GM18951 (cell line): ENCODE measurements at regions not wholly inside any gene's neighbourhood (a gene's known extent, or its start where the extent isn't known, plus 50 kb on each side); places are given as distances from the start of the nearest gene placed in this dataset.

Experiments used
- POLR2A ChIP-seq: IDR thresholded peaks from 4 replicates; pipeline ENCODE4 v1.6.1; 2011; ENCODE audit warnings: mild to moderate bottlenecking; ENCODE audit not compliant: insufficient read length, insufficient read depth; ENCODE audit errors: extremely low read depth
- in situ Hi-C: fragments of 300-500 bp; cut with MboI; formaldehyde crosslinking; loops from one replicate; pipeline ENCODE4 v1.12.0; 2022; ENCODE audit warnings: low sequenced_read_pairs, mixed read lengths, inconsistent platforms; ENCODE audit not compliant: unreplicated experiment

GRCh38 chr4:129863206-129863605 is 767.3 kb downstream of the C4orf33 start:
- no peak for TF ChIP-seq POLR2A
- in situ Hi-C loops: no loop called here

- no peak for TF ChIP-seq POLR2A
- in situ Hi-C loops: no loop called here
Observed at GRCh38 chr4:129883996-129884395, 788.0 kb downstream of the C4orf33 start.

DNA sequence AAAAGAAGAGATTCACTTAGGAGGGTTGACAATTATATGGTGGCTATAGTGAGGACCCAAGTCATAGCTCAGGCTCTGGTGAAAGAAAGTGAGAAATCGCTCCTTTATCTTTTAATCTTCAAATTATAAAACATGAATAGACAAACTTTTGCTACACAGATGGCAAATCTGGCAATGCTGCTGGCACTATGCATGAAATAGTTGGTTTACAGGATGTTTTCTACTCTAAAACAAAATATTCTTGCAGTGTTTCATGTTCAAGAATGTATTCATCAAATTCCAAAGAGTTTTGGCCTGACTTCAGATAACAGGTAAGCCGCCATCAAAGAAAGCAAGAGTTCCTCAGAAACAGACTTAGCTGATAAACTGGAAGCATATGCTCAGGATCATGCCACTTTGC is 801.2 kb downstream of the C4orf33 start:
- TF ChIP-seq POLR2A: no peak
- in situ Hi-C loops: no loop called here

- in situ Hi-C loops: no loop called here
- no peak for TF ChIP-seq POLR2A
Observed at GRCh38 chr4:129899849-129900248, 803.9 kb downstream of the C4orf33 start.

DNA sequence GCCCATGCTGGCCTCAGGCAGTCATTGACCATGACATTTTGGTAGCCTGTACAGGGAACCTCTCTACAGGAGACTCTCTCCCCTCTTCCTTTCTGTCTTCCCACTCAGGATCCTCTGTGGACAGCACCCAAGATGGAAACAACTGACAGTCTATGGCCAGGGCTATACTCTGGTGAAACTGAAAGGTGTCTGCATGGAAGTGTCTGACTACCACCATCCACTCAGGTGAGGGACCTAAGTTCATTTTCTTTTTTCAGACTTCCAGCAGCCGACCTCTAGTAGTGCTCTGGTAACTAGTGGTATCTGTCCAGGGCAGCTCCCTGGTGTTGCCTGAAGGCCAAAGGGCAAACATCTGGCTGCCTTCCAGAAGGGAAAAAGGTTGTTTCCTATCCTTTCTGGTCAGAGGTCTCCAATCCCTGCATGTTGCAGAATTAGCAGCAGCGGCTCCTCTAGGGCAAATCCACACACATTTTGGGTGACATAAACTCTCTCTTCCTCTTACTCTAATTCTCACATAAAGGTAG is 804.5 kb downstream of the C4orf33 start:
- TF ChIP-seq POLR2A: no peak
- in situ Hi-C loops: no loop called here

GRCh38 chr4:129901205-129901604 is 805.3 kb downstream of the C4orf33 start:
- in situ Hi-C loops: no loop called here
- no peak for TF ChIP-seq POLR2A

- in situ Hi-C loops: no loop called here
- no peak for TF ChIP-seq POLR2A
Observed at GRCh38 chr4:129903861-129904260, 807.9 kb downstream of the C4orf33 start.

GRCh38 chr4:129905256-129905655 is 809.3 kb downstream of the C4orf33 start:
- TF ChIP-seq POLR2A: no peak
- in situ Hi-C loops: no loop called here

DNA sequence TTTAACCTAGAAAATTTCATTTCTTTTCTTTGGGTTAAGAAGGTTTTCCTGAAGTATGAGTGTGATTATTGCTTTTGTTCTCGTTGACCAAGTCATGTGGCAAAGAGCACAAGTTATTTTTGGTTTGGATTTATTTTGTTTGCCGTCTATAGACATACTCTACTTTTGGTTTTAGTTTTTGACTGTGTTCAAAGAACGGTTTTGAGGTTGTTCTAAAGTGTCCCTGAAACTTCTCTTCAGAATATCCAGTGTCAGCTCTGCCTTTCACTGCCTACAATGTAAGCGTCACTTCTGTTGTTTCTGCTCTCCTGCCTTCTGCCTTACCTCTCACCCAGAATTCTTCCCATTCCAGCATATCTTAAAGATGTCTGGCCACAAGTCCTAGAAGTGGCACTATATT is 812.2 kb downstream of the C4orf33 start:
- in situ Hi-C loops: no loop called here
- TF ChIP-seq POLR2A: no peak

DNA sequence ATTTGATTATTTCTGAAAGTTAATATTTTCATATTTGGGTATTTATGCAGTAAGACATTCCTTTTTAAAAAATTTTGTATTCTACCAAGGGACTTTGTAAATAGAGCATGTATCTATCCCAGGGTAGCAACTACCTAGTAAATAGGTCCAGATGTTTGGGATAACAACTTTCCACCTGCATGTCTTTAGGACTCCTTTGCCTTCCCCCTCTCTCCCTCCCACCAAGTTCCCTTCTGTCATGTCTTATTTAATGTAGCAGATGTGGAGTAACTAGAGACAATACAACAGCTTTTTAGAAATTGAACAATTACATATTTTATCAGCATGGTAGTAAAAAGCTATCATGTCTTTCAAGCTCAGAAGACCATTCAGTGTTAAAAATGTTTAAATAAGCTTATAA is 821.0 kb downstream of the C4orf33 start:
- in situ Hi-C loops: no loop called here

GRCh38 chr4:129917651-129918050 is 821.7 kb downstream of the C4orf33 start:
- TF ChIP-seq POLR2A: no peak
- in situ Hi-C loops: no loop called here

More for the DNA sequence above, 821.0 kb downstream of the C4orf33 start:
- TF ChIP-seq POLR2A: no peak

GRCh38 chr4:129926936-129927335 is 831.0 kb downstream of the C4orf33 start:
- TF ChIP-seq POLR2A: no peak
- in situ Hi-C loops: no loop called here

DNA sequence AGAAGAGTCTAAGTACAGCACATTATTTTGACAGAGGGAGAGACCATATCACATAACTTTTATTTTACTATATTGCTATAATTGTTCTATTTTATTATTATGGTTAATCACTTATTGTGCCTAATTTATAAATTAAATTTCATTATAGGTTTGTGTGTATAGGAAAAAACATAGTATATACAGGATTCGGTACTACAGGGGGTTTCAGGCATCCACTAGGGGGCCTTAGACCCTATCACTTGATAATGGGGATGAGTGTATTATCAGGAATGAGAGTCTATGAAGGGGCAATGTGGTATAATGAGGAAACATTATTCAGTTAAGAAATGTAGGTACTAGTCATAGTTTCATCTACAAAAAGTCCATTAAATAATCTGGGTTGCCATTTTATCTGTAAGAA is 833.1 kb downstream of the C4orf33 start:
- no peak for TF ChIP-seq POLR2A
- in situ Hi-C loops: no loop called here

DNA sequence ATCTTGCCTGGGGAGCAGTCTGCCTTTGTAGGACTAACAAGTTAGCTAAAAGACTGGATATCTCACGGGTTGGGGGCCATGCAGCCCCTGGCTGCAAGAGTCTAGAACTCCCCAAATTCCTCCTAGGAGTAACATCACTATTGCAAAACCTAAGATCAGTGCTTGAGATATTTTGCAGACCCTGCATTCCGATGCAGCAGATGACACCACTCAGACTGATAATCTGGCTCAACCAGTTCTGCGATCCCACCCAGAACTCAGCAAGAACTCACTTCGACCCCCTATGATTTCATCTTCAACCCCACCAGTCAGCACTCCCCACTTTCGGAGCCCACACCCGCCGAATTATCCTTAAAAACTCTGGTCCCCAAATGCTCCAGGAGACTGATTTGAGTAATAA is 834.0 kb downstream of the C4orf33 start:
- no peak for TF ChIP-seq POLR2A
- in situ Hi-C loops: no loop called here

DNA sequence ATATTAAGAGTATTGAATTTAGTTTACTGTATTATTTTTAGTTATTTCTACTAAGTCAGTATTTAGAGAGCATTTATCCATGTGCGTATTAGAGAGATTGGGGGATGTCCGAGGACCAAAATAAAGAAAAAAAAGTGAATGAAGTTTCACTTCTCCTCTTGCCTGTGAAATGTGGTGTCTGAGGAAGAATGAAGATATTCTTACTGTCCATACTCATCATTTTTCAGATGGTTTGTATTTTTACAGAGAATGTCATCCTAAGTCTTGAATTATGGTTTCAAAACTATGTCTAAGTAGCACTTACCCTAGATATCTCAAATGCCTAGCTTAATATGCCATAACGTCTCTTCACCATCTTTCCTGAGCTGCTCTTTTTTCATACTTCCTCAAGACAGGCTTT is 854.3 kb downstream of the C4orf33 start:
- no peak for TF ChIP-seq POLR2A
- in situ Hi-C loops: no loop called here
